ENCODE measurements at regions not wholly inside any gene's neighbourhood (a gene's known extent, or its start where the extent isn't known, plus 50 kb on each side); places are given as distances from the start of the nearest gene placed in this dataset.
A peak's percentile ranks its signal among the peaks of the same experiment; 100 is the strongest.
"Not testable (repeated sequence)": the region's sequence is repeated elsewhere in the genome, so short reads cannot be mapped to it uniquely, and the experiment has no call there.

- not testable (repeated sequence) for DNase-seq
Observed at GRCh38 chr14:106234525-106235254, 708.3 kb downstream of the TMEM121 start.

DNA sequence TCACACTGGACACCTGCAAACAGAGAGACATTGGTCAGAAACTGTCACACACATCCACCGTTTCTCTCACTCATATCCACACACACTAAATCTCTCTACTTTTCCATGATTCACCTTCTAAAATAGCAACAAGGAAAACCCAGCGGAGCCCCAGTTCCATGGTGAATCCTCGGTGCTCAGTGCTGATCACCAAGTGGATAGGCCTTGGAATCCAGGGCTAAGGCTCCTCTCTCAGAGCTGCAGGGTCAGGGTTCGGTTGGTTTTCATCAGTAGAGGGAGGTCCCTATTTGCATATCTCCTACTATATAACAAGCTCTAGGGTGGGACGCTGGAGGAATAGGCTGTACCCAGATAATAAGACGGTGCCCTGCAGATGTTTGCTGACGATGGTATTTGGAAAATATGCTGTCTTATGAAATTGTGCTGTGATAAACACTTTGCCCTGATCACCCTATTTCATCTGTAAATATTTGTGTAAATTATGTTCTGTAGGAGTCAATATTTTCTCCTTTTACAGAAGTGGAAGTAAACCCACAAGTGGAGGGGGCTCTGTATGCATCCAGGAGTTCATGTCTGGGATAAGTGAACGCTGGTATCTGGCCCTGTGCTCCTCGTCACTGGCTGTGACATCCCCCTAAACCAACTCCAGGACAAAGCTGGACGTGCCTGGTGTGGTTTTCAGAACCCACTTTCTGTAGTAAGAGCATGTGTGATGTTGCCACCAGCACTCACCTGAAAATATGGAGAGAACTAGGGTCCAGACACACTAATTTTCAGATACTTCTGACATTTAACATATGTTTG, 709.2 kb downstream of the TMEM121 start:
- no peak for DNase-seq

DNA sequence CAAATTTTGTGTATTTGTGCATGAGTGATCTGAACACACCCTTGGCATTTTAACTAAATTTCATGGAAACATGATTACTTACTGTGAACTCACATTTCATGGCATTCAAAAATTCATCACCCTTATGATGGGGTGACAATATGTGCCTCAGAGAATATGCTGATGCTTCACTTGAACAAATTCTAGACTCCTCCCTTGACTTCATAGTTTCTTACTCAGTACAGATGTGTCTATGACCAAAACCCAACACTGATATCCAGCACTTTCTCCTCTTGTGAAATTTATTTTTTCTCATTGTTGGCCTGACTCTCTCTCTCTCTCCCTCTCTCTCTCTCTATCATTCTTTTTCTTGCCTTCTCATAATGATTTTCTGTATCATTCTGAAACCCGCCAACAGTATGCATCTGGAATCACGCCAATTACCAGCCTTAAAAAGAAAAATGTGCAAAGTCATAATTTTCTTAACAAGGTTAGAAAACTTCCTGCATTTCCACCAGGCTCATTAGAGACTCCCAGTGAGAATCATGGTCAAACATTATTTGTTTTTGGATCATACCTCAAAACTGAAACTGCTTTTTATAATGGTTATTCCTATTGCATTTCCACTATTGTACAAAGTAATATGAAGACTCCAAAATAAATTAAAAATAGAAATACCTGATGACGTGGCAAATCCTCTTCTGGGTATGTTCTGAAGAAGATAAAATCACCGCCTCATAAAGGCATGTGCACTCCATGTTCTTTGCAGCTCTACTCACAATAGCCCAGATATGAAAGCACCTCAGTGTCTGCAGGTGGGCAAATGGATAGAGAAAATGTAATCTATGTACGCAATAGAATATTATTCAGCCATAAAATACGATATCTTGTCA, 722.2 kb downstream of the TMEM121 start:
- DNase-seq: no peak

- not testable (repeated sequence) for DNase-seq
Observed at GRCh38 chr14:106253995-106254394, 727.6 kb downstream of the TMEM121 start.

- DNase-seq: peak; percentile 47
Observed at GRCh38 chr14:106257569-106257994, 731.2 kb downstream of the TMEM121 start.

- peak; percentile 34 for DNase-seq
Observed at GRCh38 chr14:106268013-106268727, 741.8 kb downstream of the TMEM121 start.

DNA sequence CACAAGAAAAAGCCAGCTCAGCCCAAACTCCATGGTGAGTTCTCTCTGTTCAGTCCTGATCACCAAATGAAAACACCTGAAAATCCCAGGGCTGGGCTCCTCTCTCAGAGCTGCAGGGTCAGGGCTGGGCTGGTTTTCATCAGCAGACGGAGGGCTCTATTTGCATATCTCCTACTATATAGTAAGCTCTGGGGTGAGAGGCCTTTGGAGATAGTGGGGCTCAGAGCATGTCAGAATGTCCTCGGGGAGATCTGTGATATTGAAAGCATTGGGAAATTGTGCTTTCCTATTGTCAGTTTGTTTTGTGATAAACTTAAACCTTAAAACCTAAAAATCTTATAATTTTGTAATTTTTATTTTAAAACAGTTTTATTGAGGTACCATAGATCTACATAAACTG, 742.6 kb downstream of the TMEM121 start:
- DNase-seq: no peak

- no peak for DNase-seq
Observed at GRCh38 chr14:106269451-106270204, 743.2 kb downstream of the TMEM121 start.

GRCh38 chr14:106270476-106271121, 744.2 kb downstream of the TMEM121 start:
- DNase-seq: peak; percentile 48

DNA sequence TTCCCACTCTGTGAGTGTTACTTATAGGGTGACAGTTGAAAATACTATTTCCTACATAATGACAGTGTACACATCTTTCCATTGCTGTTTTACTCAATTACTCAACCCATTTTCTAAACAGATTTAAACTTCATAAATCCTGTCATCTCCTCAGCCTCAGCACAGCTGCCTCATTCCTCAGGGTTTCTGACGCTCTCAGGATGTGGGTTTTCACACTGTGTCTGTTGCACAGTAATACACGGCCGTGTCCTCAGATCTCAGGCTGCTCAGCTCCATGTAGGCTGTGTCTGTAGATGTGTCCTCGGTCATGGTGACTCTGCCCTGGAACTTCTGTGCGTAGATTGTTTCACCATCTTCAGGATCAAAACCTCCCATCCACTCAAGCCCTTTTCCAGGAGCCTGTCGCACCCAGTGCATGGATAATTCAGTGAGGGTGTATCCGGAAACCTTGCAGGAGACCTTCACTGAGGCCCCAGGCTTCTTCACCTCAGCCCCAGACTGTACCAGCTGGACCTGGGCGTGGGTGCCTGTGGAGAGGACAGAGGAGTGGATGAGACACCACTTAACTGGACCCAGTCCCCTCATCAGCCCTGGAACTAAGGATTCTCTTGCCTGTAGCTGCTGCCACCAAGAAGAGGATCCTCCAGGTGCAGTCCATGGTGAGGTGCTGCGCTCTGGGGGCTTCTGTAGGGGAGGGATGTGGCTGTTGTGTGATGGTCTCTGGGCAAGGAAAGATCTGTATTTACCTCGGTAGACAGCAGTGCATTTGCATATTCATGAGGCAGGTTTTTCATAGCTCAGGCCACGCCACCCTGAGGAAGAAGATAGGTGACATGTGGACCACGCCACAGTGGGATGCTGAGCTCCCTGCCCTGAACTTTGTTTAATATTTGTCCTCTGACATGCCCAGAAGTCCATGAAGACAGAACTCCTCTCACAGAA, 750.2 kb downstream of the TMEM121 start:
- DNase-seq: no peak

- peak; percentile 20 for DNase-seq
Observed at GRCh38 chr14:106277503-106277902, 751.1 kb downstream of the TMEM121 start.

DNA sequence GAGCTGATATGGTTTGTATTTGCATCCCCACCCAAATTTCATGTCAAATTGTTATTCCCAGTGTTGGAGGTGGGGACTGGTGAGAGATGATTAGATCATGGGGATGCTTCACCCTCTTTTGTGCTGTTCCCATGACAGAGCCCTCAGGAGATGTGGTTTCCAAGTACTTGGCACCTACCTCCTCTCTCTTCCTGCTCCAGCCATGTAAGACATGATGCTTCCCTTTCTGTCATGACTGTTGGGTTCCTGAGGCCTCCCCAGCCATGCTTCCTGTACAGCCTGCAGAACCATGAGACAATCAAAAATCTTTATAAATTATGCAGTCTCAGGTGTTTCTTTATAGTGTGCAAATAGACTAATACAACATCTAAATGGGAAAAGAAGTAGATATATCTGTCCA, 754.5 kb downstream of the TMEM121 start:
- no peak for DNase-seq

- DNase-seq: peak; percentile 11
Observed at GRCh38 chr14:106286697-106287290, 760.4 kb downstream of the TMEM121 start.

GRCh38 chr14:106287506-106287905, 761.1 kb downstream of the TMEM121 start:
- no peak for DNase-seq

- no peak for DNase-seq
Observed at GRCh38 chr14:106291626-106292025, 765.2 kb downstream of the TMEM121 start.

DNA sequence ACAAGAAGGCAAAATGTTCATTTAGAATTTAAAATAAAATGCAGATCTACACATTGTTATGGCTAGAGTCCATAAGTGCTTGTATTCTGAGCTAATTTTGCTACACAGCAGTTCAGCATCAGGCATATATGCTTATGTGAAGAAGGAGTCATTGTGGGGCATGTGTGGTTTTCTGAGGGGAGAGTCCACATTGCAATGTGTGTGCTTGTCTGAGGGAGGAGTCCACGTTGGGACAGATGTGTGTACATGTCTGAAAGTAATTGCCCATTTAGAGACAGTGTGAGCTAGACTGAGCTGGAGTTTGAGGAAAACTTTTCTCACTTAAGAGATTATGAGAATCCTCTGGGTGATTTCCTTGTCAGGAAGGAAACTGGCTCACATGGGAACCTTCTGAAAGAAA, 767.9 kb downstream of the TMEM121 start:
- DNase-seq: no peak

- DNase-seq: not testable (repeated sequence)
Observed at GRCh38 chr14:106300951-106301510, 774.6 kb downstream of the TMEM121 start.

GRCh38 chr14:106301609-106302008, 775.2 kb downstream of the TMEM121 start:
- DNase-seq: not testable (repeated sequence)

DNA sequence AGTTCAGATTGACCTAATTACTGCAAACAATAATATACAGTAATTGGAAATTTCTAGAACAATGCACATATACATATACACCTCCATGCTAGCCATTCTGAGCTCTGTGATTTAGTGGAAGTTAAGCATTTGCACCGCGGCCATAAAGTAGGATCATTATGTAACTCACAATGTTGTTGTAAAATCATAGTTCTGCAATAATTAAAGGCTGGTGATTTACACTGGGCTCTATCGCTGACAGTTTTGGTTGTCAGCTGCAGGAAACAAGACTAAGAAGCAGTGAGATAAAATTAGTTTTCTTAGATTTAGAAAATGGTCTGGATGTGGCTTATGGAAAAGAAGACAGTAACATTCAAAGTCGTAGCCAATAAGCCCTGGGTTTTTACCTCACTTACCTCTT, 776.3 kb downstream of the TMEM121 start:
- no peak for DNase-seq
